Activated T-helper 1 cell treated with anti-CD3 and anti-CD28 coated beads, Interleukin-2, amount 50 U/mL, for 16 hours (primary cell): ENCODE measurements at regions not wholly inside any gene's neighbourhood (a gene's known extent, or its start where the extent isn't known, plus 50 kb on each side); places are given as distances from the start of the nearest gene placed in this dataset.
"Not testable (repeated sequence)": the region's sequence is repeated elsewhere in the genome, so short reads cannot be mapped to it uniquely, and the experiment has no call there.

Source experiments
- DNase-seq, 2 donors: peaks; one replicate each; pipeline ENCODE4 v3.0.0-alpha.2; 2020; ENCODE audit warnings: low read depth in 1 of 2, low spot score in 1 of 2

DNA sequence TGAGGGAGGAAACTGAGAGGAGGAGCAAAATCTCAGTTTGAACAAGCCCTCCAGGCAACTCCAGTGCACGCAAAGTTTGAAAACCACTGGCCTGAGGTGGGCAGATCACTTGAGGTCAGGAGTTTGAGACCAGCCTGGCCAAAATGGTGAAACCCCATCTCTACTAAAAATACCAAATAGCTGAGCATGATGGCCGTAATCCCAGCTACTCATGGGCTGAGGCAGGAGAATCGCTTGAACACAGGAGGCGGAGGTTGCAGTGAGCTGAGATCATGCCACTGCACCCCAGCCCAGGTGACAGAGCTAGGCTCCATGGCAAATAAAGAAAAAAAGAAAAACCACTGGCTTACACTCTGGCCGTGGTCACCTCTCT lies 51.9 kb upstream of the SLC1A4 start:
- DNase-seq = not testable (repeated sequence)

DNA sequence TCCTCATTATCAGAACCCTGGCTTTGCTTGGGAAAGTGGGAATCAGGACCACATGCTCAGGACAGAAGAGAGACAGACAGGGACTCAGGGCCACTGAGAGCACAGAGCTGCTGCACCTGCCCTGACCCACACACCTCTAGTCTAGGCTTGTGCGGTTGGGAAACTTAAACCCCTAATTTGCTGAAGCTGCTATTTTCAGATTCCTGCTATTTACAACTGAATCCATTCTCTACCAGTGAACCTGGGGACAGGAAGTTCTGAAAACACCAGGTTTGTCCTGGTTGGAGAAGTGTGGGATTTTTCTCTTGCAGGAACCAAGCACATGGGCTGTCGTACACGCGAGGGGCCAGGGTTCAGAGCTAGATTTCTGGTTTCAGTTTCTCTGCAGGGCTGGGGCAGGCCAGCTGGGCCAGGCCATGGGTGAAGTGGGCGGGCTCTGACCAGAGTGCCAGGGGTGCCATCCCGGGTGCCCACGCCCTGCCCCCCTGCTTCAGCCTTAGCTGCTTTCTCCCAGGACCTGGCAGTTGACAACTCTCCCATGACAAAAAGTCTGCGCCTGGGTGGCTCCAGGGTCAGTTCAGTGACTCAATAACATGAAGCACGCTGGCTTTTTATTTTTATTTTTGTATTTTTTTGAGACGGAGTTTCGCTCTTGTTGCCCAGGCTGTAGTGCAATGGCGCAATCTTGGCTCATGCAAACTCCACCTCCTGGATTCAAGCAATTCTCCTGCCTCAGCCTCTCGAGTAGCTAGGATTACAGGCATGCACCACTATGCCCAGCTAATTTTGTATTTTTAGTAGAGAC lies 51.3 kb upstream of the SLC1A4 start:
- DNase-seq = no peak

DNA sequence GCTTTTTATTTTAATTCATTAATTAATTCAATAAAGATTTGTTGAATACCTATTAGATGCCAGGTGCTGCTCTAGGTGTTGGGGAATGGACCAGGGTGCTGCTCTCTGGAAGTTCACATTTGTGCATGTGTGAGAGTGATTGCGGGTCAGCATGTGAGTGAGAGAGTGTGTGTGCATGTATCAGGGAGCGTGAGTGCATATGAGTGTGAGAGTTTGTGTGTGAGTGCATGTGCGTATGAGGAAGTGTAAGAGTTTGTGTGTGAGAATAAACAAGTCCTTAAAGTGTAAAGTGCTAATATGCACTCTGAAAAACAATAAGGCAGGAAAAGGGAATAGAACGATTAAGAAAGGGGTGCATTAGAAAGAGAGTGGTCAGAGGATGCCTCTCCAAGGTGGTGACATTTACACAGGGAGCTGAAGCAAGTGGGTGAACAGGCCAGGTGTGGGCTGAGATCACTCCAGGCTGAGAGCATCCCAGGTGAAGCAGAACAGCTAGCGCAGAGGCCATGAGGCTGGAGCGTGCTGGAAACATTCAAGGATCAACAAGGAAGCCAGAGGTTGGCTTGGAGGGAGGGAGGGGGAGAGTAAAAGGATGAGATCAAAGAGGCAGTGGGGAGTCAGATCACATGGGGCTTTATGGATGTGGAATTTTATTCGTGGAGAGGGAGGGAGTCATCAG lies 50.5 kb upstream of the SLC1A4 start:
- DNase-seq = no peak

DNA sequence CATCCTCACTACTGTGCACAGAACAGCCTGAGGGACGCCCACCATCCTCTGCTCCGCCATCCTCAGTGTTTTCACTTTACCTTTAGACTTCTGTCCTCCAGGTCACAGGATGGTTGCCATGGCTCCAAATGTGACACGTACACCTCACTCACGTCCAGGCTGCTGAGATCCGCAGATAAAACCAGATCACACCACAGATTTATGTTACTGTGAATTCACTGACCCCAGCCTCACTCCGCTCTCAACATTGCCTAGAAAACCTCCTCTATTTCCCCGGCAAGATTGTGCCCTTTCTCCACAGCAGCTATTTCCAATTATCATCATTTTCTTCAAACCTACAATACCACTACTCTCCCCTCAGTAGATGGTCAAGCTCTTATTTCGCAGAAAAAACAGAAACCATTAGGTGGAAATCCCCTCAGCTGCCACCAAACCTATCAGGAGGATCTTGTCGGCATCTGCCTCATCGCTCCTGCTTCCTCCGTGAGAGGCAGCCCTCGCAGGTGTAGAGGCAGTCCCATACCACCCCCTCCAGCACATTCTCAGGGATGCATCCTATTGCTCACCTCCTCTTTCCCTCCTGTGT lies 49.8 kb upstream of the SLC1A4 start:
- no peak for DNase-seq
